SK-N-SH treated with all-trans-retinoic acid at 6 μM for 48 hours (cell line): ENCODE measurements at regions not wholly inside any gene's neighbourhood (a gene's known extent, or its start where the extent isn't known, plus 50 kb on each side); places are given as distances from the start of the nearest gene placed in this dataset.

Experiments
- ARNTL ChIP-seq: fragments of 450-650 bp; formaldehyde crosslinking; IDR thresholded peaks from 2 replicates; pipeline ENCODE4 v1.5.0; 2020; ENCODE audit warnings: low read depth, mild to moderate bottlenecking, moderate library complexity, borderline replicate concordance
- ISL1 ChIP-seq: fragments of 250-450 bp; sonication (Bioruptor Pico); IDR thresholded peaks from 2 replicates; pipeline ENCODE4 v2.1.2; 2022; ENCODE audit warnings: mild to moderate bottlenecking, moderate library complexity
- PPARA ChIP-seq: fragments of 250-450 bp; sonication (Bioruptor Pico); IDR thresholded peaks from 2 replicates; pipeline ENCODE4 v1.5.0; 2020; ENCODE audit warnings: mild to moderate bottlenecking, borderline replicate concordance
- ZC3H10 ChIP-seq: fragments of 250-450 bp; sonication (Bioruptor Pico); IDR thresholded peaks from 2 replicates; pipeline ENCODE4 v1.5.1; 2021; ENCODE audit warnings: mild to moderate bottlenecking, moderate library complexity
- ZNF565 ChIP-seq: fragments of 450-650 bp; formaldehyde crosslinking; conservative IDR thresholded peaks from 2 replicates; pipeline ENCODE4 v1.5.0; 2020; ENCODE audit warnings: low read depth, mild to moderate bottlenecking, moderate library complexity
- TF ChIP-seq, protein P1 (sequence below): fragments of 250-450 bp; sonication (Bioruptor Pico); IDR thresholded peaks from 2 replicates; pipeline ENCODE4 v1.8.0; 2020; ENCODE audit warnings: mild to moderate bottlenecking, moderate library complexity, borderline replicate concordance
- TF ChIP-seq, protein P2 (sequence below): fragments of 250-450 bp; sonication (Bioruptor Pico); IDR thresholded peaks from 2 replicates; pipeline ENCODE4 v1.5.1; 2021; ENCODE audit warnings: mild to moderate bottlenecking, moderate library complexity

DNA sequence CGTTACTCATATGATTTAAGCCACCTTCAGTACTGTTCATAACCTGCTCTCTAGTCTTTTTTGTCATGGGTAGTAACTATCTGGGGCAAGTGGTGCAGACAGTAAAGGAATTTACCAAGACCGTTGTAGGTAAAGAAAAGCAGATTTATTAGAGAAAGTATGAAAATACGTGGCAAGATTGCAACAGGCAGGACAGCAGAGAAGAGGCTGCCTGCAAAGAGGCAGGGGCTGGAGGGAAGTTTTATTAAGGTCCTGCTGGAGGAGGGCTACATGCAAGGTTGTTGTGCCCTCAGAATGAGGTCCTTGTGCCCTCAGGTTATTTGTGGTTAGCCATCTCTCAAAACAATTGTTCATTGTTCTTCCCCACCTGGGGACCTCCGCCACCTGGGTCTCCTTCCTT, 444.3 kb downstream of the BCKDHB start:
- TF ChIP-seq, protein P1, sequence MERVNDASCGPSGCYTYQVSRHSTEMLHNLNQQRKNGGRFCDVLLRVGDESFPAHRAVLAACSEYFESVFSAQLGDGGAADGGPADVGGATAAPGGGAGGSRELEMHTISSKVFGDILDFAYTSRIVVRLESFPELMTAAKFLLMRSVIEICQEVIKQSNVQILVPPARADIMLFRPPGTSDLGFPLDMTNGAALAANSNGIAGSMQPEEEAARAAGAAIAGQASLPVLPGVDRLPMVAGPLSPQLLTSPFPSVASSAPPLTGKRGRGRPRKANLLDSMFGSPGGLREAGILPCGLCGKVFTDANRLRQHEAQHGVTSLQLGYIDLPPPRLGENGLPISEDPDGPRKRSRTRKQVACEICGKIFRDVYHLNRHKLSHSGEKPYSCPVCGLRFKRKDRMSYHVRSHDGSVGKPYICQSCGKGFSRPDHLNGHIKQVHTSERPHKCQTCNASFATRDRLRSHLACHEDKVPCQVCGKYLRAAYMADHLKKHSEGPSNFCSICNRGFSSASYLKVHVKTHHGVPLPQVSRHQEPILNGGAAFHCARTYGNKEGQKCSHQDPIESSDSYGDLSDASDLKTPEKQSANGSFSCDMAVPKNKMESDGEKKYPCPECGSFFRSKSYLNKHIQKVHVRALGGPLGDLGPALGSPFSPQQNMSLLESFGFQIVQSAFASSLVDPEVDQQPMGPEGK (CRISPR knock-in tag) = no peak
- TF ChIP-seq ISL1 (CRISPR knock-in tag) = no peak
- TF ChIP-seq, protein P2, sequence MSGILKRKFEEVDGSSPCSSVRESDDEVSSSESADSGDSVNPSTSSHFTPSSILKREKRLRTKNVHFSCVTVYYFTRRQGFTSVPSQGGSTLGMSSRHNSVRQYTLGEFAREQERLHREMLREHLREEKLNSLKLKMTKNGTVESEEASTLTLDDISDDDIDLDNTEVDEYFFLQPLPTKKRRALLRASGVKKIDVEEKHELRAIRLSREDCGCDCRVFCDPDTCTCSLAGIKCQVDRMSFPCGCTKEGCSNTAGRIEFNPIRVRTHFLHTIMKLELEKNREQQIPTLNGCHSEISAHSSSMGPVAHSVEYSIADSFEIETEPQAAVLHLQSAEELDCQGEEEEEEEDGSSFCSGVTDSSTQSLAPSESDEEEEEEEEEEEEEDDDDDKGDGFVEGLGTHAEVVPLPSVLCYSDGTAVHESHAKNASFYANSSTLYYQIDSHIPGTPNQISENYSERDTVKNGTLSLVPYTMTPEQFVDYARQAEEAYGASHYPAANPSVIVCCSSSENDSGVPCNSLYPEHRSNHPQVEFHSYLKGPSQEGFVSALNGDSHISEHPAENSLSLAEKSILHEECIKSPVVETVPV (CRISPR knock-in tag) = no peak
- no peak for TF ChIP-seq PPARA
- no peak for TF ChIP-seq ZC3H10 (CRISPR knock-in tag)
- no peak for TF ChIP-seq ARNTL (CRISPR knock-in tag)
- TF ChIP-seq ZNF565 (CRISPR knock-in tag) = no peak
